ENCODE measurements at regions not wholly inside any gene's neighbourhood (a gene's known extent, or its start where the extent isn't known, plus 50 kb on each side); places are given as distances from the start of the nearest gene placed in this dataset.
A peak's percentile ranks its signal among the peaks of the same experiment; 100 is the strongest.

GRCh38 chr11:119983816-119984215 is 154.1 kb downstream of the TRIM29 start:
- no peak for DNase-seq

- DNase-seq: no peak
These were observed 154.6 kb downstream of the TRIM29 start for GRCh38 chr11:119983240-119983732.

- peak in 2 of 3 donors; percentile 24 to 39 for DNase-seq
These were observed 155.2 kb downstream of the TRIM29 start for GRCh38 chr11:119982517-119983239.

GRCh38 chr11:119980431-119980830 is 157.5 kb downstream of the TRIM29 start:
- DNase-seq: no peak

- DNase-seq: no peak
These were observed 158.2 kb downstream of the TRIM29 start for GRCh38 chr11:119979701-119980100.

- DNase-seq: no peak
These were observed 159.2 kb downstream of the TRIM29 start for GRCh38 chr11:119978696-119979095.

GRCh38 chr11:119977881-119978280 is 160.0 kb downstream of the TRIM29 start:
- no peak for DNase-seq

- DNase-seq: no peak
These were observed 160.4 kb downstream of the TRIM29 start for GRCh38 chr11:119977561-119977860.

GRCh38 chr11:119976805-119977560 is 160.9 kb downstream of the TRIM29 start:
- no peak for DNase-seq

GRCh38 chr11:119975561-119976152 is 162.3 kb downstream of the TRIM29 start:
- peak in 2 of 3 donors; percentile 49 to 78 for DNase-seq

GRCh38 chr11:119974467-119974866 is 163.4 kb downstream of the TRIM29 start:
- peak in 2 of 3 donors; percentile 53 to 80 for DNase-seq

GRCh38 chr11:119974051-119974450 is 163.9 kb downstream of the TRIM29 start:
- peak in 1 of 3 donors; percentile 32 for DNase-seq

- DNase-seq: no peak
These were observed 165.6 kb downstream of the TRIM29 start for GRCh38 chr11:119972281-119972680.

GRCh38 chr11:119970555-119971304 is 167.2 kb downstream of the TRIM29 start:
- no peak for DNase-seq

- peak in 2 of 3 donors; percentile 20 to 52 for DNase-seq
These were observed 173.5 kb downstream of the TRIM29 start for GRCh38 chr11:119964136-119965025.

GRCh38 chr11:119957951-119958350 is 180.0 kb downstream of the TRIM29 start:
- no peak for DNase-seq

- no peak for DNase-seq
These were observed 185.5 kb downstream of the TRIM29 start for GRCh38 chr11:119952441-119952840.

- no peak for DNase-seq
These were observed 194.6 kb downstream of the TRIM29 start for GRCh38 chr11:119943298-119943655.

- no peak for DNase-seq
These were observed 195.2 kb downstream of the TRIM29 start for GRCh38 chr11:119942583-119943297.

GRCh38 chr11:119941636-119942411 is 196.1 kb downstream of the TRIM29 start:
- no peak for DNase-seq
